Glutamatergic neuron (in vitro differentiated cells): ENCODE measurements at regions not wholly inside any gene's neighbourhood (a gene's known extent, or its start where the extent isn't known, plus 50 kb on each side); places are given as distances from the start of the nearest gene placed in this dataset.

ENCODE experiments used
- DNase-seq: peaks from one replicate; pipeline ENCODE4 v3.0.0; 2022
- H3K27ac Mint-ChIP-seq: one replicate; pipeline ENCODE4 v1.8.0; 2020; ENCODE audit warnings: mild to moderate bottlenecking, mixed read lengths, inconsistent platforms; ENCODE audit not compliant: unreplicated experiment
- H3K27me3 Mint-ChIP-seq: one replicate; pipeline ENCODE4 v1.8.0; 2020; ENCODE audit warnings: mild to moderate bottlenecking, moderate library complexity, mixed read lengths, inconsistent platforms; ENCODE audit not compliant: unreplicated experiment
- H3K36me3 Mint-ChIP-seq: one replicate; pipeline ENCODE4 v1.8.0; 2020; ENCODE audit warnings: mild to moderate bottlenecking, mixed read lengths, inconsistent platforms; ENCODE audit not compliant: unreplicated experiment
- H3K4me1 Mint-ChIP-seq: one replicate; pipeline ENCODE4 v1.8.0; 2020; ENCODE audit warnings: mild to moderate bottlenecking, low read depth, mixed read lengths, inconsistent platforms; ENCODE audit not compliant: unreplicated experiment
- H3K4me3 Mint-ChIP-seq: one replicate; pipeline ENCODE4 v1.8.0; 2020; ENCODE audit warnings: mild to moderate bottlenecking, mixed read lengths, inconsistent platforms; ENCODE audit not compliant: unreplicated experiment
- H3K9me3 Mint-ChIP-seq: one replicate; pipeline ENCODE4 v1.8.0; 2020; ENCODE audit warnings: mild to moderate bottlenecking, moderate library complexity, mixed read lengths, inconsistent platforms; ENCODE audit not compliant: unreplicated experiment
- CTCF ChIP-seq: fragments of 200-600 bp; sonication (generic); IDR thresholded peaks from one replicate; pipeline ENCODE4 v1.5.0; 2021; ENCODE audit not compliant: partially characterized antibody, unreplicated experiment

- peaks cover 10% of the 10 kb centered on the region for H3K36me3 Mint-ChIP-seq
- no peak overlapping the region for H3K27ac Mint-ChIP-seq
- TF ChIP-seq CTCF = no peak
- DNase-seq = no peak
- no peak overlapping the region for H3K4me3 Mint-ChIP-seq
- no peaks in the 10 kb centered on the region for H3K4me1 Mint-ChIP-seq
- H3K27me3 Mint-ChIP-seq = peaks cover 2% of the 10 kb centered on the region
- peaks cover 31% of the 10 kb centered on the region for H3K9me3 Mint-ChIP-seq
Observed at GRCh38 chr13:19062801-19063200, 118.8 kb downstream of the TUBA3C start.

DNA sequence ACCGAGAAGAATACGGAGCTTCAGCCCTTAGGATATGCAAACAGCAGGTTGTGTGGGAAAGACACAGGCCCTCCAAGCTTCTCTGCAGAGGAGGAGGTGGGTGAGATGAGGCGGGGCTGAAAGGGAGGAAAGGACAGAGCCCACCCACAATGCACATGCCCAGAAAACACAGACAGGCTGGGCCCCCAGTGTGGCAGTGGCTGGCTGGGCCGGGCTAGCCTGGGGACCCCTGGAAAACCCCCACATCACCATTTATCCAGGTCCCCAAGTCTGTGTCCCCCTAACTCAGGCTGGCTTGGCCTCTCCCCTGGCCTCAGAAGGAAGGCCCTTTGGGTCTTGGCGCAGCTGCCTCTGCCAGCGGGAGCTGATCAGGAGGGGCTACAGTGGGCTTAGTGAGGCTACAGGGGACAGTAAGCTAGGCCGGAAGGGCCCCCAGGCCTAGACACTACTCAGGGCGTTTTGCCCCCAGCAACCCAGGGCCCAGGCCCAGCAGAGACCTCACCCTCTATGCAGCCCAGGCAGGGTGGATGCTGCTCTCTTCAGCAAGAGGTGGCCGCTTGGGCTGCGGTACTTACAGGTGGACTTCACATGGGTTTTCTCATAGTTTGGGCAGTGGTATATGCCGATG lies 119.5 kb downstream of the TUBA3C start:
- no peak overlapping the region for H3K4me3 Mint-ChIP-seq

DNA sequence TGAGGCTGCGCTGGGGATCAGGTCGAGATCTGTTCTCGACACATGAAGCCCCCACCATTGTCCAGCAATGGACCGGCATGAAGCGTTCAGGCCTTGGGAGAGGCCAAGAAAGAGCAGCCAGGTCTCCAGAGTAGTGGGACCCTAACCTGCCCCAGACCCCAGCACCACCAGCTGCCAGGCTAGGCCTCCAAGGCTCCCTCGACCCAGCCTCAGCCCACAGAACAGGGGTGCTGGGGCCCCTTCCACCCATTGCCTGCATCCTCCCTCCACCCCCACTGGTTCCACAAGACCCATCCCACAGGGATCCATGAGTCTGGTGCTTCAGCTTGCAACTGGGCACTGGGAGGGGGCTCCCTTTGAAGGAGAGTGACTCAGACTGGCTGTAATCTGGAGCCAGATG lies 120.3 kb downstream of the TUBA3C start:
- H3K27ac Mint-ChIP-seq = no peak overlapping the region
- H3K27me3 Mint-ChIP-seq = peaks cover 2% of the 10 kb centered on the region
- peaks cover 34% of the 10 kb centered on the region for H3K9me3 Mint-ChIP-seq
- TF ChIP-seq CTCF = no peak
- H3K4me3 Mint-ChIP-seq = no peak overlapping the region
- no peaks in the 10 kb centered on the region for H3K4me1 Mint-ChIP-seq
- no peak for DNase-seq
- peaks cover 10% of the 10 kb centered on the region for H3K36me3 Mint-ChIP-seq

More for the DNA sequence above, 119.5 kb downstream of the TUBA3C start:
- H3K27ac Mint-ChIP-seq = no peak overlapping the region
- H3K36me3 Mint-ChIP-seq = peaks cover 10% of the 10 kb centered on the region
- H3K9me3 Mint-ChIP-seq = peaks cover 35% of the 10 kb centered on the region
- no peak for DNase-seq
- no peaks in the 10 kb centered on the region for H3K4me1 Mint-ChIP-seq
- TF ChIP-seq CTCF = no peak
- H3K27me3 Mint-ChIP-seq = peaks cover 2% of the 10 kb centered on the region

DNA sequence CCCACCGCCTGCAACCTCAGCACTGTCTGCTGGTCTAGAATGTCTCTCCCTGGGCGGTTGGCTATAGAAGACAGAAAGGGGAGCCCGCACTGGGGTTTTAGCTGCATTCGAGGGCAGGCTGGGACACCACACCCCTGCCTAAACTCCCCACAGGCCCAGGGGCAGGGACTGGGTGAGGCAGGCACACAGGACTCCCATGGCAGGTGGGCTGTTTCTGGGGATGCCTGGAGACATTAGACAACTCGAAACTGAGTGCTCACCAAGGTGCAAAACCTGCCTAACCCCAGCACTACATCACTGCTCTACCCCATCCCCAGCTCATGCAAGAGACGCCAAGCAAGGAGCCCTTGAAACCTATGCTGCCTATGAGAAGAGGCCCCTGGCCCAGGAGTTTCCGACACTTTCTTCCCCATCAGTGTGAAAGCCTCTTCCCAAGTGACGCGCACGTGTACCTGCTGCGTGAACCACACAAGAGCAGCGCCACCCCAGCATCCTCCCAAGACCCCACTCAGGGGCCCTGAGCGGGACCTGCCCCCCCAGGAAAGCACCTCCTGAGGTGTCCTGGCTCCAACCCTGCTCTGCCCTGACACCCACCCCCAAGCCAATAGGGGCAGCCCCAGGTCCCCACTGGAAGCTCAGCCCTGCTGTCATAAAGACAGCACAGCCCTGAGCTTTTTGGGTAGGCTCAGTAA lies 121.2 kb downstream of the TUBA3C start:
- peaks cover 31% of the 10 kb centered on the region for H3K9me3 Mint-ChIP-seq
- H3K27me3 Mint-ChIP-seq = peaks cover 2% of the 10 kb centered on the region

More for the DNA sequence above, 121.2 kb downstream of the TUBA3C start:
- Mint-ChIP-seq H3K4me1 (no peaks in the 10 kb centered on the region), H3K4me3 (no peak overlapping the region), H3K36me3 (peaks cover 10% of the 10 kb centered on the region), H3K27ac (no peak overlapping the region)
- no peak for DNase-seq
- no peak for TF ChIP-seq CTCF
